PC-3 (cell line): ENCODE measurements at regions not wholly inside any gene's neighbourhood (a gene's known extent, or its start where the extent isn't known, plus 50 kb on each side); places are given as distances from the start of the nearest gene placed in this dataset.
A peak's percentile ranks its signal among the peaks of the same experiment; 100 is the strongest.

Source experiments
- ATAC-seq: fragments of 200-7000 bp; cut with Tn5 transposase; 2 replicates; pipeline ENCODE4 v1.9.1; 2020; ENCODE audit warnings: mild to moderate bottlenecking, moderate library complexity
- BruUV-seq: library from RNA; stranded (reverse); fragments of 400-500 nt; replicated peaks from 2 replicates; lab custom pipeline; 2021; lab: Mats Ljungman, UMichigan
- CTCF ChIA-PET: fragments of 300-600 bp; sonication (Branson Sonifier 250); formaldehyde crosslinking; loops from one replicate; lab custom pipeline; 2022; ENCODE audit warnings: antibody characterized with exemption; lab: Charles Lee
- POLR2A ChIA-PET: fragments of 300-600 bp; sonication (Branson Sonifier 250); formaldehyde crosslinking; loops from one replicate; lab custom pipeline; 2022; ENCODE audit warnings: antibody characterized with exemption; ENCODE audit not compliant: unreplicated experiment; lab: Charles Lee
- DNase-seq: peaks from one replicate; pipeline ENCODE4 v3.0.0-alpha.2; 2015
- H2AFZ ChIP-seq: fragments of 300-600 bp; sonication (generic); 2 replicates; pipeline ENCODE4 v1.6.0; 2016; ENCODE audit warnings: antibody characterized with exemption, low read length
- H3F3A ChIP-seq: fragments of 300-600 bp; sonication (generic); one replicate; pipeline ENCODE4 v1.6.0; 2017; ENCODE audit warnings: antibody characterized with exemption, low read length, control low read depth, mild to moderate bottlenecking; ENCODE audit not compliant: unreplicated experiment
- H3K27ac ChIP-seq: fragments of 300-600 bp; sonication (generic); 2 replicates; pipeline ENCODE4 v1.5.1; 2016; ENCODE audit warnings: mild to moderate bottlenecking, low read length
- H3K27me3 ChIP-seq: fragments of 300-600 bp; sonication (generic); 2 replicates; pipeline ENCODE4 v1.6.1; 2016; ENCODE audit warnings: low read length, mixed read lengths
- H3K36me3 ChIP-seq: fragments of 300-600 bp; sonication (generic); 2 replicates; pipeline ENCODE4 v1.6.1; 2016; ENCODE audit warnings: low read depth, mixed run types, low read length, mixed read lengths
- H3K4me1 ChIP-seq: fragments of 300-600 bp; sonication (generic); 2 replicates; pipeline ENCODE4 v1.5.1; 2016; ENCODE audit warnings: low read length; ENCODE audit not compliant: insufficient read depth
- H3K4me2 ChIP-seq: fragments of 300-600 bp; sonication (generic); 2 replicates; pipeline ENCODE4 v1.6.0; 2016; ENCODE audit warnings: low read length
- H3K4me3 ChIP-seq: fragments of 300-600 bp; sonication (generic); 2 replicates; pipeline ENCODE4 v1.5.1; 2016; ENCODE audit warnings: mild to moderate bottlenecking, low read length, mixed read lengths
- H3K79me2 ChIP-seq: fragments of 300-600 bp; sonication (generic); 2 replicates; pipeline ENCODE4 v1.6.1; 2017; ENCODE audit warnings: low read length, mixed read lengths
- H3K9ac ChIP-seq: fragments of 300-600 bp; sonication (generic); 2 replicates; pipeline ENCODE4 v1.6.0; 2016; ENCODE audit warnings: mild to moderate bottlenecking, low read length
- H3K9me2 ChIP-seq: fragments of 300-600 bp; sonication (generic); replicated peaks from 2 replicates; pipeline ENCODE4 v1.6.1; 2016; ENCODE audit warnings: mixed run types, low read length, mixed read lengths
- H3K9me3 ChIP-seq: fragments of 300-600 bp; sonication (generic); 2 replicates; pipeline ENCODE4 v1.6.1; 2016; ENCODE audit warnings: low read length, mixed read lengths
- H4K20me1 ChIP-seq: fragments of 300-600 bp; sonication (generic); 2 replicates; pipeline ENCODE4 v1.6.1; 2016; ENCODE audit warnings: low read length, mixed read lengths
- CTCF ChIP-seq: fragments of 300-600 bp; sonication (generic); conservative IDR thresholded peaks from 2 replicates; pipeline ENCODE4 v1.5.1; 2017; ENCODE audit warnings: antibody characterized with exemption, low read depth, mild to moderate bottlenecking, low read length
- EZH2 ChIP-seq: fragments of 300-600 bp; sonication (generic); IDR thresholded peaks from one replicate; pipeline ENCODE4 v1.6.1; 2017; ENCODE audit warnings: antibody characterized with exemption, mild to moderate bottlenecking, low read length; ENCODE audit not compliant: unreplicated experiment
- EZH2phosphoT487 ChIP-seq: fragments of 300-600 bp; sonication (generic); IDR thresholded peaks from 2 replicates; pipeline ENCODE4 v1.6.1; 2018; ENCODE audit warnings: mild to moderate bottlenecking, antibody characterized with exemption, low read length, borderline replicate concordance
- intact Hi-C: fragments of 100-400 bp; cut with micrococcal nuclease; formaldehyde crosslinking; loops from 2 replicates; pipeline ENCODE4 v1.9.0; 2023

GRCh38 chr2:107001551-107001950 lies 115.6 kb upstream of the ST6GAL2 start:
- ChIA-PET CTCF (interaction anchor here (1.0 kb wide), 1 partner anchor 114 kb away, joined by 3 read pairs; no protein-coding TSS in a partner anchor), POLR2A (interaction anchor here (0.7 to 1.1 kb wide), 2 partner anchors 11 to 1603 kb away, joined by 3 read pairs; no protein-coding TSS in a partner anchor)
- DNase-seq (no peak), ATAC-seq (no peak)
- intact Hi-C loops: no loop called here
- no TSS peak for BruUV-seq
- TF ChIP-seq EZH2phosphoT487 (no peak), EZH2 (no peak), CTCF (no peak)
- Histone ChIP-seq H2AFZ (no peak overlapping the region), H3K9me2 (no peaks in the 10 kb centered on the region), H3K9me3 (no peaks in the 10 kb centered on the region), H4K20me1 (no peaks in the 10 kb centered on the region), H3K27ac (peak overlapping the region; percentile 99), H3F3A (peaks cover 18% of the 10 kb centered on the region), H3K4me2 (peak overlapping the region; percentile 66), H3K9ac (peak overlapping the region; percentile 87), H3K4me1 (peaks cover 70% of the 10 kb centered on the region), H3K36me3 (no peaks in the 10 kb centered on the region), H3K79me2 (no peaks in the 10 kb centered on the region), H3K4me3 (peak overlapping the region; percentile 14; the same call in 1 of the 2 replicates), H3K27me3 (no peaks in the 10 kb centered on the region)

- Histone ChIP-seq H3K9me2 (no peaks in the 10 kb centered on the region), H3K79me2 (no peaks in the 10 kb centered on the region), H3F3A (peaks cover 18% of the 10 kb centered on the region), H3K9me3 (no peaks in the 10 kb centered on the region), H2AFZ (no peak overlapping the region), H3K4me2 (peak overlapping the region; percentile 66), H3K27me3 (no peaks in the 10 kb centered on the region), H3K36me3 (no peaks in the 10 kb centered on the region), H4K20me1 (no peaks in the 10 kb centered on the region), H3K9ac (peak overlapping the region; percentile 87), H3K27ac (peak overlapping the region; percentile 99), H3K4me1 (peaks cover 70% of the 10 kb centered on the region), H3K4me3 (peak overlapping the region; percentile 14; the same call in 1 of the 2 replicates)
- DNase-seq (peak; percentile 95), ATAC-seq (peak; percentile 78)
- intact Hi-C loops: loop anchor here (1.0 kb wide), 1 partner anchor 23 kb away; no protein-coding TSS in a partner anchor
- TF ChIP-seq EZH2: no peak
- no peak for TF ChIP-seq EZH2phosphoT487
- TF ChIP-seq CTCF: no peak
- ChIA-PET POLR2A (interaction anchor here (0.5 to 1.1 kb wide), 5 partner anchors 12 to 1603 kb away, joined by 3 read pairs; no protein-coding TSS in a partner anchor), CTCF (interaction anchor here (0.5 to 1.0 kb wide), 2 partner anchors 115 to 633 kb away, joined by 3 to 5 read pairs; no protein-coding TSS in a partner anchor)
- TSS peak; percentile 70 for BruUV-seq
Observed at GRCh38 chr2:107001964-107002696, 116.2 kb upstream of the ST6GAL2 start.
